ENCODE measurements at regions not wholly inside any gene's neighbourhood (a gene's known extent, or its start where the extent isn't known, plus 50 kb on each side); places are given as distances from the start of the nearest gene placed in this dataset.

DNA sequence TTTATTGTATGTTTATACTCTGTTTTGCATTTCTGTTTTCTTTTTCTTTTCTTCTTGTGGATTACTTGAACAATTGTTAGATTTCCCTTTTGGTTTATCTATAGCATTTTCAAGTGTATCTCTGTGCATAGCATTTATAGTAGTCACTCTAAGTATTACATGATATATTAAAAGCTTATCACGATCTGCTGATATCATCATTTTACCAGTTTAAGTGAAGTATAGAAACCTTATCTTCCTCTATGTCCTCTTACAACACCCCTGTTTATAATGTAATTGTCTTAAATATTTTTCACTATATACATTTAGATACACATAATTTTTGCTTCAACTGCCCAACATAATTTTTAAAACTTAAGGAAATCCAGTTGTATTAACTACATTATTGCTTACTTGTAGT, 513.9 kb upstream of the CELF2 start:
- no peak overlapping the region for H2AFZ ChIP-seq (ENCODE audit: low read length)
- TF ChIP-seq, protein P1, sequence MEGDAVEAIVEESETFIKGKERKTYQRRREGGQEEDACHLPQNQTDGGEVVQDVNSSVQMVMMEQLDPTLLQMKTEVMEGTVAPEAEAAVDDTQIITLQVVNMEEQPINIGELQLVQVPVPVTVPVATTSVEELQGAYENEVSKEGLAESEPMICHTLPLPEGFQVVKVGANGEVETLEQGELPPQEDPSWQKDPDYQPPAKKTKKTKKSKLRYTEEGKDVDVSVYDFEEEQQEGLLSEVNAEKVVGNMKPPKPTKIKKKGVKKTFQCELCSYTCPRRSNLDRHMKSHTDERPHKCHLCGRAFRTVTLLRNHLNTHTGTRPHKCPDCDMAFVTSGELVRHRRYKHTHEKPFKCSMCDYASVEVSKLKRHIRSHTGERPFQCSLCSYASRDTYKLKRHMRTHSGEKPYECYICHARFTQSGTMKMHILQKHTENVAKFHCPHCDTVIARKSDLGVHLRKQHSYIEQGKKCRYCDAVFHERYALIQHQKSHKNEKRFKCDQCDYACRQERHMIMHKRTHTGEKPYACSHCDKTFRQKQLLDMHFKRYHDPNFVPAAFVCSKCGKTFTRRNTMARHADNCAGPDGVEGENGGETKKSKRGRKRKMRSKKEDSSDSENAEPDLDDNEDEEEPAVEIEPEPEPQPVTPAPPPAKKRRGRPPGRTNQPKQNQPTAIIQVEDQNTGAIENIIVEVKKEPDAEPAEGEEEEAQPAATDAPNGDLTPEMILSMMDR (IDR thresholded peaks at IDR 0.05; ENCODE audit: low read length), result no peak
- no peak for TF ChIP-seq EZH2 (IDR thresholded peaks at IDR 0.05; ENCODE audit: borderline replicate concordance, low read length)
- H3K4me3 ChIP-seq (ENCODE audit: low read depth, low read length, poor library complexity, severe bottlenecking), result no peak overlapping the region
- H3K4me1 ChIP-seq (ENCODE audit: insufficient read depth, low read length, severe bottlenecking), result no peaks in the 10 kb centered on the region
- H3K9me3 ChIP-seq (ENCODE audit: low read length), result no peaks in the 10 kb centered on the region
- no peak overlapping the region for H3K9ac ChIP-seq (ENCODE audit: low read length)
- H3F3A ChIP-seq (ENCODE audit: insufficient read depth, low read length), result no peaks in the 10 kb centered on the region
- no peaks in the 10 kb centered on the region for H3K27me3 ChIP-seq (ENCODE audit: insufficient read depth, low read length)
- H3K4me2 ChIP-seq (ENCODE audit: low read length), result no peak overlapping the region
- H3K9me2 ChIP-seq (ENCODE audit: low read depth, low read length), result no peaks in the 10 kb centered on the region
- no peaks in the 10 kb centered on the region for H4K20me1 ChIP-seq (ENCODE audit: insufficient read depth, low read length)
- H3K36me3 ChIP-seq (ENCODE audit: insufficient read depth, low read length), result no peaks in the 10 kb centered on the region
- H3K79me2 ChIP-seq (ENCODE audit: insufficient read depth, low read length), result no peaks in the 10 kb centered on the region
- no peak overlapping the region for H3K27ac ChIP-seq (ENCODE audit: low read depth, low read length, poor library complexity, severe bottlenecking)

DNA sequence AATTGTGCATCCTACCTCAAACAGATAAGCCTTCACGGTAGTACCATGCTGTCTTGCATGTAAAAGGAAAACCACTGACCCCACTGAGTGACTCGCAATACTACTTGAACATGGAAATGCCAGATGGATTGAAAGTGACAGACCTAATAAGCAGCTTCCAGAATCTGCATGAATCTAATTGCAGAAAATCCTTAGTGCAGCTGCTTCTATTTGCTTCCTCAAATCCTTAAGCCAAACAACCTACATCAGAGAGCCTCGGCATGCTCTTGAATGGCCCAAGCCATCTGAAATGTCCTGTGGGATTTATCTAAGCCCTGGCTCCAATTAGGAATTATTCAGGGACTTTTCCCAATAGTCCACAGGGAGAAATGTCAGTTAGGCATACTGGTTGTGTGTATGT, 509.5 kb upstream of the CELF2 start:
- no peaks in the 10 kb centered on the region for H3F3A ChIP-seq (ENCODE audit: insufficient read depth, low read length)
- no peak overlapping the region for H3K4me2 ChIP-seq (ENCODE audit: low read length)
- no peaks in the 10 kb centered on the region for H3K4me1 ChIP-seq (ENCODE audit: insufficient read depth, low read length, severe bottlenecking)
- no peak overlapping the region for H3K9ac ChIP-seq (ENCODE audit: low read length)
- no peaks in the 10 kb centered on the region for H3K9me2 ChIP-seq (ENCODE audit: low read depth, low read length)
- H3K4me3 ChIP-seq (ENCODE audit: low read depth, low read length, poor library complexity, severe bottlenecking), result no peak overlapping the region
- H4K20me1 ChIP-seq (ENCODE audit: insufficient read depth, low read length), result no peaks in the 10 kb centered on the region
- H3K79me2 ChIP-seq (ENCODE audit: insufficient read depth, low read length), result no peaks in the 10 kb centered on the region
- H3K9me3 ChIP-seq (ENCODE audit: low read length), result no peaks in the 10 kb centered on the region
- no peak overlapping the region for H3K27ac ChIP-seq (ENCODE audit: low read depth, low read length, poor library complexity, severe bottlenecking)
- no peak overlapping the region for H2AFZ ChIP-seq (ENCODE audit: low read length)
- no peaks in the 10 kb centered on the region for H3K27me3 ChIP-seq (ENCODE audit: insufficient read depth, low read length)
- H3K36me3 ChIP-seq (ENCODE audit: insufficient read depth, low read length), result no peaks in the 10 kb centered on the region
- TF ChIP-seq, protein P1 (IDR thresholded peaks at IDR 0.05; ENCODE audit: low read length), result no peak
- TF ChIP-seq EZH2 (IDR thresholded peaks at IDR 0.05; ENCODE audit: borderline replicate concordance, low read length), result no peak

DNA sequence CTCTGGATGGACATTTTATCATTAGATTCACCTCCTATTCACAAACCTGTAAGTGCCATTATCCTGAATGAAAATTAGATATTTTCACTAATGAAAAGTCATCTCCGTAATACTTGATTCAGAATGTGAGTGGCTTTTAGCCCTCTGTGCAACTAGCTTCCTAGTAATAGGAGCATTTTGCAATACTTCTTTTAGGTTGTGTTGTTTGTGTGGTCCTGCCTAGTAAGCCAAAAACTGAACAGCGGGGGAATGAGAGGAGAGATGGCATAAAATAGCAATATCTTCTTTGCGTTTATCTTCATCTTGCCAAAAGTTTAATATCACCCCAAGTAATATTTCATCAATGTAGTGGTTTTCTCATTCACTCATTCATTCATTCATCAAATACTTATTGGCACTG, 507.5 kb upstream of the CELF2 start:
- Histone ChIP-seq H3K36me3 (ENCODE audit: insufficient read depth, low read length) (no peaks in the 10 kb centered on the region), H2AFZ (ENCODE audit: low read length) (no peak overlapping the region), H3K27ac (ENCODE audit: low read depth, low read length, poor library complexity, severe bottlenecking) (no peak overlapping the region), H4K20me1 (ENCODE audit: insufficient read depth, low read length) (no peaks in the 10 kb centered on the region), H3F3A (ENCODE audit: insufficient read depth, low read length) (no peaks in the 10 kb centered on the region), H3K9me2 (ENCODE audit: low read depth, low read length) (no peaks in the 10 kb centered on the region), H3K9ac (ENCODE audit: low read length) (no peak overlapping the region), H3K9me3 (ENCODE audit: low read length) (no peaks in the 10 kb centered on the region), H3K79me2 (ENCODE audit: insufficient read depth, low read length) (no peaks in the 10 kb centered on the region), H3K27me3 (ENCODE audit: insufficient read depth, low read length) (no peaks in the 10 kb centered on the region), H3K4me3 (ENCODE audit: low read depth, low read length, poor library complexity, severe bottlenecking) (no peak overlapping the region), H3K4me2 (ENCODE audit: low read length) (no peak overlapping the region), H3K4me1 (ENCODE audit: insufficient read depth, low read length, severe bottlenecking) (no peaks in the 10 kb centered on the region)
- TF ChIP-seq, protein P1 (IDR thresholded peaks at IDR 0.05; ENCODE audit: low read length), result no peak
- no peak for TF ChIP-seq EZH2 (IDR thresholded peaks at IDR 0.05; ENCODE audit: borderline replicate concordance, low read length)
